ENCODE measurements at regions not wholly inside any gene's neighbourhood (a gene's known extent, or its start where the extent isn't known, plus 50 kb on each side); places are given as distances from the start of the nearest gene placed in this dataset.
"Not testable (repeated sequence)": the region's sequence is repeated elsewhere in the genome, so short reads cannot be mapped to it uniquely, and the experiment has no call there.

- DNase-seq (ENCODE audit: low read depth in 2 of 2), result no peak
Measured at GRCh38 chr5:63563008-63563917, 399.0 kb downstream of the HTR1A start.

- DNase-seq (ENCODE audit: low read depth in 2 of 2), result no peak
Measured at GRCh38 chr5:63555874-63556273, 406.4 kb downstream of the HTR1A start.

- no peak for DNase-seq (ENCODE audit: low read depth in 2 of 2)
Measured at GRCh38 chr5:63554191-63554590, 408.1 kb downstream of the HTR1A start.

- peak in 1 of 2 experiments; percentile 0 for DNase-seq (ENCODE audit: low read depth in 2 of 2)
Measured at GRCh38 chr5:63553073-63553472, 409.2 kb downstream of the HTR1A start.

- DNase-seq (ENCODE audit: low read depth in 2 of 2), result no peak
Measured at GRCh38 chr5:63535840-63536602, 426.2 kb downstream of the HTR1A start.

- no peak for DNase-seq (ENCODE audit: low read depth in 2 of 2)
Measured at GRCh38 chr5:63524281-63524680, 438.0 kb downstream of the HTR1A start.

- no peak for DNase-seq (ENCODE audit: low read depth in 2 of 2)
Measured at GRCh38 chr5:63516006-63516405, 446.2 kb downstream of the HTR1A start.

GRCh38 chr5:63500242-63500641, 462.0 kb downstream of the HTR1A start:
- no peak for DNase-seq (ENCODE audit: low read depth in 2 of 2)

- no peak for DNase-seq (ENCODE audit: low read depth in 2 of 2)
Measured at GRCh38 chr5:63495225-63495624, 467.0 kb downstream of the HTR1A start.

- DNase-seq (ENCODE audit: low read depth in 2 of 2), result no peak
Measured at GRCh38 chr5:63483338-63483737, 478.9 kb downstream of the HTR1A start.

- DNase-seq (ENCODE audit: low read depth in 2 of 2), result no peak
Measured at GRCh38 chr5:63473335-63473967, 488.8 kb downstream of the HTR1A start.

GRCh38 chr5:63456279-63456678, 506.0 kb downstream of the HTR1A start:
- DNase-seq (ENCODE audit: low read depth in 2 of 2), result no peak

- DNase-seq (ENCODE audit: low read depth in 2 of 2), result no peak
Measured at GRCh38 chr5:63451188-63451587, 511.1 kb downstream of the HTR1A start.

- DNase-seq (ENCODE audit: low read depth in 2 of 2), result no peak
Measured at GRCh38 chr5:63439537-63439936, 522.7 kb downstream of the HTR1A start.

GRCh38 chr5:63409737-63410136, 552.5 kb downstream of the HTR1A start:
- no peak for DNase-seq (ENCODE audit: low read depth in 2 of 2)

GRCh38 chr5:63408984-63409383, 553.3 kb downstream of the HTR1A start:
- DNase-seq (ENCODE audit: low read depth in 2 of 2), result no peak

- DNase-seq (ENCODE audit: low read depth in 2 of 2), result peak; percentile 4 to 11
Measured at GRCh38 chr5:63401436-63402046, 560.7 kb downstream of the HTR1A start.

- DNase-seq (ENCODE audit: low read depth in 2 of 2), result no peak
Measured at GRCh38 chr5:63400079-63400478, 562.2 kb downstream of the HTR1A start.

- no peak for DNase-seq (ENCODE audit: low read depth in 2 of 2)
Measured at GRCh38 chr5:63398346-63398745, 563.9 kb downstream of the HTR1A start.

- not testable (repeated sequence) for DNase-seq (ENCODE audit: low read depth in 2 of 2)
Measured at GRCh38 chr5:63388188-63388587, 574.1 kb downstream of the HTR1A start.

- DNase-seq (ENCODE audit: low read depth in 2 of 2), result no peak
Measured at GRCh38 chr5:63375851-63376250, 586.4 kb downstream of the HTR1A start.

GRCh38 chr5:63374085-63374484, 588.2 kb downstream of the HTR1A start:
- DNase-seq (ENCODE audit: low read depth in 2 of 2), result no peak
